CD4-positive, alpha-beta T cell treated with Interleukin-10 for 1 hour (primary cell): ENCODE measurements at regions not wholly inside any gene's neighbourhood (a gene's known extent, or its start where the extent isn't known, plus 50 kb on each side); places are given as distances from the start of the nearest gene placed in this dataset.
"Not testable (repeated sequence)": the region's sequence is repeated elsewhere in the genome, so short reads cannot be mapped to it uniquely, and the experiment has no call there.

Source experiments
- DNase-seq: peaks from one replicate; pipeline ENCODE4 v3.0.0-alpha.2; 2020

GRCh38 chr9:27832108-27832507 lies 258.8 kb upstream of the C9orf72 start:
- not testable (repeated sequence) for DNase-seq

GRCh38 chr9:27835286-27835685 lies 262.0 kb upstream of the C9orf72 start:
- no peak for DNase-seq

- no peak for DNase-seq
Measured at GRCh38 chr9:27835746-27836145, 262.5 kb upstream of the C9orf72 start.

GRCh38 chr9:27836661-27837401 lies 263.6 kb upstream of the C9orf72 start:
- DNase-seq, result no peak

- no peak for DNase-seq
Measured at GRCh38 chr9:27838876-27839275, 265.6 kb upstream of the C9orf72 start.

GRCh38 chr9:27839767-27840166 lies 266.5 kb upstream of the C9orf72 start:
- not testable (repeated sequence) for DNase-seq

GRCh38 chr9:27844797-27845196 lies 271.5 kb upstream of the C9orf72 start:
- DNase-seq, result no peak

GRCh38 chr9:27847380-27847779 lies 274.1 kb upstream of the C9orf72 start:
- DNase-seq, result no peak

GRCh38 chr9:27847818-27848217 lies 274.5 kb upstream of the C9orf72 start:
- DNase-seq, result no peak

- no peak for DNase-seq
Measured at GRCh38 chr9:27848315-27848714, 275.0 kb upstream of the C9orf72 start.

- no peak for DNase-seq
Measured at GRCh38 chr9:27851858-27852257, 278.6 kb upstream of the C9orf72 start.

- no peak for DNase-seq
Measured at GRCh38 chr9:27853529-27853928, 280.2 kb upstream of the C9orf72 start.

- DNase-seq, result no peak
Measured at GRCh38 chr9:27856054-27856453, 282.8 kb upstream of the C9orf72 start.

- DNase-seq, result no peak
Measured at GRCh38 chr9:27856748-27857147, 283.5 kb upstream of the C9orf72 start.

GRCh38 chr9:27861887-27862286 lies 288.6 kb upstream of the C9orf72 start:
- no peak for DNase-seq

GRCh38 chr9:27864644-27865438 lies 291.6 kb upstream of the C9orf72 start:
- no peak for DNase-seq

GRCh38 chr9:27866741-27867140 lies 293.5 kb upstream of the C9orf72 start:
- no peak for DNase-seq

- no peak for DNase-seq
Measured at GRCh38 chr9:27870404-27870803, 297.1 kb upstream of the C9orf72 start.

- DNase-seq, result no peak
Measured at GRCh38 chr9:27880156-27880555, 306.9 kb upstream of the C9orf72 start.

- no peak for DNase-seq
Measured at GRCh38 chr9:27880635-27881034, 307.4 kb upstream of the C9orf72 start.

GRCh38 chr9:27888661-27889295 lies 315.5 kb upstream of the C9orf72 start:
- peak; percentile 1 for DNase-seq

- DNase-seq, result no peak
Measured at GRCh38 chr9:27924502-27924901, 351.2 kb upstream of the C9orf72 start.

GRCh38 chr9:27925815-27926214 lies 352.5 kb upstream of the C9orf72 start:
- no peak for DNase-seq

GRCh38 chr9:27929841-27930240 lies 356.6 kb upstream of the C9orf72 start:
- DNase-seq, result no peak
